ENCODE measurements at regions not wholly inside any gene's neighbourhood (a gene's known extent, or its start where the extent isn't known, plus 50 kb on each side); places are given as distances from the start of the nearest gene placed in this dataset.

DNA sequence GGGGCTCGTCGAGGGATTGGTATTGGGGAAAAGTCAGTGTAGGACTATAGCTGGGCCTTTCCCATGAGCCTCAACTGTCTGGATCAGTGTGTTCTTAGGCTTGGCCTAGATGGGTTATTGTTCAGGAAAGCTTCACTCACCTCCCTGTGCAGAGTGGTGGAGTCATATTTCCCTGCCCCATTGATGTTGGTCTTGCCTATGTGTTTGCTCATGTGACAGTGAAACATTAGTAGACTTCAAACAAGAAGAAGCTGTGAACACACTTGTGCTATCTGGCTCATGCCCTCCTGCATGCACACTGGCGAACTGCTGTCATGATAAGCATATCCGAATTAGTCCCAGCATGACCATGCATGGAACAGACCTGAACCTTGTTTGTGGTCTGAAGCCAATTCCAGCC, 171.1 kb downstream of the DHX35 start:
- DNase-seq, result no peak

DNA sequence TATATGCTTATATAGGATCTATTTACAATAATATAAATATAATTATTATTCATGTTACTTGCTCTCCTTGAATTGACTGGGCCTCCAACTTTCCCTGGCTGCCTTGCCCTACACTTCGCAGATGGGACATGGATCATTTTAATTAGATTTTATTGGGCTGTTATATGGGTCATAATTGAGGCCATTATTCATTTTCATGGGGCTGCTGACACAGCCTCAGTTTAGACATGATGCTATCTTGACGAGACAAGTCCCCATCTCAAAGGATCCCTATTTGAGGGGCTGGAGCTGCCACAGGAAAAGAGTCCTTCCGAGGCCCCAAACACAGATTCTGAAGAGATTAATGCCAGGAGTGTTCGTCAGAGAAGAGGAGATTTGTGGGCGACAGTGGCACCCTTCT, 170.4 kb downstream of the DHX35 start:
- no peak for DNase-seq

DNA sequence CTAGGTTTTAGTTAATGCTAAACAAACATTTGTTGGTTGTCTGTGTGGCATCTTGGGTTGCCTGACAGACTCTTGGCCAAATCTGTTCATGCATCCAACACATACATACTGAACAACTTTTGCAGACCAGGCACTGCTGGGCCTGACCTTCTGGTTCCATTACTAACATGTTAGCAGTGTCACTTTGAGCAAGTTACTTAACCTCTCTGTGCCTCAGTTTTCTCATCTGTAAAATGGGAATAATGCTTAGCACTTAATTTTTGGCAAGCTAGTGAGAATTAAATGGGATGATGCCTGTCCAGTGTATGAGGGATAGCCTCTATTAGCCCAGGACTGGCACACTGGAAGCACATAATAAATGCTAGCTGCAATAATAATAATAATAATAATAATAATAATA, 169.9 kb downstream of the DHX35 start:
- no peak for DNase-seq

DNA sequence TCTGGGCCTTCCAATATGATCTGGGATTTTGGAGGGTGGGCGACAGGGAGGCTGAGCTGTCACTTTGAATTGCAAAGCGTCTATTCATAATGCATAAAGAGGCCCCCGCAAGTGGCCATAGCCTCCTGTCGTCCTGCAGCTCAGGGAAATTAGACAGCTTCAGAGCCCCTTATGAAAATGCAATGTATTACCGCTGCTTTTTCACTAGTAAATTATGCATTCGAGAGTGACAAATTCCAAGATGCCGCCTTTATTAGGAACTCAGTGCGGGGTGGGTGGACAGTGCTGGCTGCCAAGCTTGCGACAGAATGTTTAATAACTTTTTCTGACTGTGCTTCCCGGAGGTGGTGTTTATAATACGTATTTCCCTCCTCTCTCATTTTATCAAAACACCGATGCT, 168.5 kb downstream of the DHX35 start:
- no peak for DNase-seq

DNA sequence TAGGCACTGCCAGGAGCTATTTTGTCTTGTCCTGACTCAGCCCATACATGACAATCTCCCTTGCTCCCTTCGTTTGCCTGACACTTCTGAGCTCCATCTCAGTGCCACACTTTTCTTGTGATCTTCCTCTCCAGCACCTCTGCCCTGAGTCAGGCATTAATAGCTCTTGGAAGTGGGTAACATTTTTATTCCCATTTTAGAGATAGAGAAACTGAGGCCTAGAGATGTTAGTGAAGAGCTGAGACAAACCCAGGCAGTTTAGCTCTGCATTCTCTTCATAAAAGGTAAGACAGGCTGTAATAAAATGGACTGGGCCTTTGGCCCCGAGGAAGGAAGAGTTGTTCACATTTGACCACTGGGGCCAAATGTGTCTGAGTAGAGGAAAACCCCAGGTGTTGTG, 167.4 kb downstream of the DHX35 start:
- DNase-seq, result no peak

DNA sequence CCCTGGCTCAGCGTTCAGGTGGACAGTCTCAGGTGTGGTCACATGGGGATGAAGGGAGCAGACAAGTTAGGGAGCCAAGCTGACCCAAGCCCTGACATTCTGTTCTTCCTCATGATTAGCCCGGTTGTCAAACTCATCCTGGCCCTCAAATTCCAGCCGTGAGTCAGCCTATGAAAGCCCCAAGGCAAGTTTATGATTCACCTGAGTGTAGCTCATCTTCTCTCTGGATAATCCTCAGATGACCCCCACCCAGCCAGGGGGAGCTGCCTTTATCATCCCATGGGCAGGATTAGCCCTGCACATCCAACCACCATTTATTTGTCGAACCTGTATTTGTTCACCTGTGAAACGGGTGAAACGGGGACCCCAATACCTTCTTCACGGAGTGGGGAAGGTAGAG, 161.9 kb downstream of the DHX35 start:
- DNase-seq, result no peak

DNA sequence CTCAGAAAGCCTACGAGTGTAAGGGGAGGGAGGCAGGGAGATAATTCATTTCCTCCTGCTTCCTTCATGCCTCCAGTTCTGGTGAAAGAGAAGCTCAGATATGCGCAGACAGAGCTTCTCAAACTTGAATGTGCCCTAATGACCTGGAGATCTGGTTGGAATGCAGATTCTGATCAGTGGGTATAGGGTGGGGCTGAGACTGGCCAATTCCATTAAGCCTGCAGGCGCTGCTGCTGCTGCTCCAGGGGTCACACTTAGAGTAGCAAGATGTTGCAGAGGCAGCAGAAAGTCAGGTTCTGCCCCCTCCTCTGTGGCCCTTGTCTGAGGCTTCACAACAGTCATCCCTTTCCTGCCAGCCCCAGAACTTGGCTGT, 161.0 kb downstream of the DHX35 start:
- no peak for DNase-seq

DNA sequence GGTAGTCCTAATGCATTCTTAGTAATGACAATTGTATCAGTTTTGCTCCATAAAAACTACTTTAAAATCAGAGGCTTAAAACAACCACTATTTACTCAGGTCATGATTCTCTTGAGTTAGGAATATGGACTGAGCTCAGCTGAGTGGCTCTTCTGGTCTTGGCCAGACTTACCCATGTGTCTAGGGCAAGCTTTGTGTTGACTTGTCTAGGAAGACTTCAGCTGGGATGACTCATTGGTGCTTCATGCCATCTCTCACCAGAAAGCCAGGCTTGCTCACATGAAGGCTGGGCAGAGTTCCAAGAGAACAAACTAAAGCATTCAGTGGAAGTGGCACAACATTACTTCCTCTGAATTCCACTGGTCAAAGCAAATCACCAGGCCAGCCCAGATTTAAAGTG, 155.3 kb downstream of the DHX35 start:
- DNase-seq, result no peak

DNA sequence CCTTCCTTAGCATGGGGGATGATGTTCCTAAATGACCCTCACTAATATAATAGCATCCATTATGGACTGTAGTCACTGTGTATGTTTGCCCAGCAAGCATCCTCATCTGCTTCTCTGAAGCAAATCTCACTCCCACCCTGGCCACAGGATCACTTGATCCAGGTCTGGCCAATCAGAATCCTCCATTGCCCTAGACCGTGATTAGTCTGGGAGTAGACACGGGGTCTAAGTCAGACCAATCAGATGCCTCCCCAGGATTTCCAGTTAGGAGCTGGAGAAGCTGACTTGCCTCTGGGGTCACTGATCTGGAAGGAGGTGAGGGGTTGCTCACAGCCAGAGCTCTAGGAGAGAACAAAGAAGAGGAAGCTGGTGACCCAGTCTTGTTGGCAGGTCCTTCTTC, 153.9 kb downstream of the DHX35 start:
- no peak for DNase-seq

DNA sequence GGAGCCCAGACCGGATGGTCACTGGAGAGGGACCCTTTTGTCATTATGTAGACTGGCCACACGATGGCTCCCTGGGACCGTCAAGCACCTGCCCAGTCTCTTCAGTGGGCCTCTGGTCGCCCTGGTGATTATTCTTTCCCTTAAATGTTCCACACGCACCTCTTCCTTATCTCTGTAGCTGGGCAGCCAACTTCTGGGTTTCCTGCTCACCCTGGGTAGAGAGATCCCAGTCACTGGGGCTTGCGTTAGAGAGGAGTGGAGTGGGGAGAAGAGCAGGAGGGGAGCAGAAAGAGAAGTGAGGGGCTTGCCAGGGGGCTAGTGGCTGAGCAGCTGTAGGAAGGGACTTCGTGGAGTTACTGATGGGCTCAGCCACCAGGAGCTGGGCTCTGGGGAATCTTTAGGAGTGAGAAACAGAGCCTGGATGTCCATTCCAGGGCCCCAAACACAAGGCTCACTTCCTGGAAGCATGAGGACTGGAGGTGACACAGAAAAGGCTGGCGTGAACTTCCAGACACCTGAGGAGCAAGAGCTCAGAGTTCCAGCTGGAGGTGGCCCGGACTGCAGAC, 150.1 kb downstream of the DHX35 start:
- DNase-seq, result no peak

DNA sequence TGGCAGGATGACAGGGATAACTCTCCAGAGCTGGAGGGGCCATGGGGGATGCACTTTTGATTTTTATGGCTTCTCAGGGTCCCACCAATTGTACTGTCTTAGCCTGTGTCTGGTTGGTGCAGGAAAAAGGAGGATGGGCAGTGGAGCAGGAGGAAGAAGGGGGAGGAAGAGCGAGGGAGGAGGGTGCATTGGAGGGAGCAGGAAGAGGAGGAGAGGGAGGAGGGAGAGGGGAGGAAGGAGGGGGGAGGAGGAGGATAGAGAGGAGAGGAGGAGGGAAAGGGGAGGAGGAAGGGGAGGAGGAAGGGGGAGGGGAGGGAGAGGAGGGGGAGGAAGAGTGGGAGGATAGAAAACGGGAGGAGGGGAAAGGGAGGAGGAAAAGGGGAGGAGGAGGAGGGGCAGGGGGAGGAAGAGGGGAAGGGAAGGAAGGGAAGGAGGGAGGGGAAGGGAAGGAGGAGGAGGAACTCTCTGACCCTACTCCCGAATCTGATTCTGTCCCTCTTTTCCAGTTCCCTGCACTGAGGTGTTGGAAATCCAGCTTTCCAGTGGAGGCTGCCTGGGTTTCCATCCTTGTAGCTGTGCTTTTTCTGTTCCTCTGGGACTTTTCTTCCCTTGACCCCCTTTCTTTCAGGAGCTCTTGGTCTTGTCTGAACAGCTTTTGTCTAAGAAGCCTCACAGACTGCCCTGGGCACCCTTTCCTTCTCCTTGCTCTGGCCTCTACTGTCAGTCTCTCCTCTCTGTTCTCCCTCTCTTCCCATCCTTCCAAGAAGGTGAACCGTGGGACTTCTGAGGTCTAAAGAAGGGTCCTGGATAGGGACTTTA, 149.4 kb downstream of the DHX35 start:
- DNase-seq, result no peak

DNA sequence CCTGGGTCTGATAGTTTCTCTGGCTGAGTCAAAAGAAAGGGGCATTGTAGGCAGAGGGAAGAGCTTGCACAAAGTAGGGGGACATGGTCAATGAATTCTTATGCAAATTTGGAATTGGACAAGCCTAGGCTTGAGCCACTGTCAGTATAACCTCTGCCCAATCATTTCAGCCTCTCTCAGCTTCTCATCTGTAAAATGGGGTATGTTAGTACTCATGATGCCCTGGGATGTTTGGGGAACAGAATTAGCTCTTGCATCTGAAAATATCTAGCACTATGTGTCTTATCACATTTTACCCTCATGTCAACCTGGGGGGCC, 148.6 kb downstream of the DHX35 start:
- no peak for DNase-seq

DNA sequence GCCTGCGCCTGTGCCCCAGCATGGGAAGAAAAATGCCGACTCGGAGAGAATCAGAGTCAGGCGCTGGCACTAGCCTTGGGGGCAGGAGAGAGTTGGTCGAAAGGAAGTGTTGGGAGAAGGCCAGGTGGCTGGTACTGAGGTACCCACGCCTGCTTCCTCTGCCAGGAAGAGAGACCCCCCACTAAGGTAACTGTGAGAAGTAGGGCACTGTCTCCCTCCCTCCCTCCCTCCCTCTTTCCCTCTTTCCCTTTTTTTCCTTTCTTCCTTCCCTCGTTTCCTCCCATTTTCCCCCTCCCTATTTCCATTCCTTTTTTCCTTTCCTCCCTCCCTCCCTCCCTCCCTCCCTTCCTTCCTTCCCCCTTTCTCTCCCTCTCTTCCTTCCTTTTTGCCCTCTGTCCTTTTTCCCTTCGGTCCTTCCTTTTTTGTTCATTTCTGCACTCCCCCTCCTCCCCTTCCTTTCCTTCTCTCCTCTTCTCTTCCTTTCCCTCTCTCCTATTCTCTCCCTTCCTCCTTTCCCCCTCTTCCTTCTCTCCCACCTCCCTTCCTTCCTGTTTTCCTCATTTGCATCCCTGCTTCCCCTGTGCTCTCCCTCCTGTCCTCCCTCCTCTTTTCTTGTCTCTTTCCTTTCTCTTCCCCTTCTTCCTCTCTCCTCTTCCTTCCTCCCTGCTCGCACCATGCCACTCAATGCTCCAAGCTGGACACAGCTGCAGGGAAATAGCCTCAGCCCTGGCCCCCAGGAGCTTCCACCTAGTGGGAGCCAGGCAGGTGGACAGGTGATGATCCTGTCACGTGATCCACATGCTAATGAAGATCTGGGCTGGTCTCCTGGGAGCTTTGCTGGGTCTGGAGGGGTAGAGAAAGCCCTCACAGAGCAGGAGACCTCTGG, 148.0 kb downstream of the DHX35 start:
- DNase-seq, result no peak

DNA sequence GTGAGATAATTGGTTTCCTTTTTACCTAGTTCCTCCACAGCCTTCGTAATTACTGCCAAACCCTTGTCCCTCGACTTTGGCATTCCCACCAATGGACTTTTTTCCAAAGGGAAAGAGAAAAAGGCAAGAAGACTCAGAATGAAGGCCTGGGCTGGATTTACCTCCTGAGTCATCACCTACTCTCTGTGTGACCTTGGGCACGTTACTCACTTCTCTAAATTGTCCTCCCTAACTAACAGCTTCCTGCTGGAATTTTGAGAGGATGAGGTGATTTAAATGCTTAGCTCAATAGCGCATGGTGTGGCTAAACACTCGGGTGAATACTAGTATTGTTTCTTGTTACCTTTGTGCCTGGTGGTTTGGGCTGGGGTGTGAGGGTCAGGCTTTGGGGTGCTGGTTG, 146.6 kb downstream of the DHX35 start:
- DNase-seq, result no peak

DNA sequence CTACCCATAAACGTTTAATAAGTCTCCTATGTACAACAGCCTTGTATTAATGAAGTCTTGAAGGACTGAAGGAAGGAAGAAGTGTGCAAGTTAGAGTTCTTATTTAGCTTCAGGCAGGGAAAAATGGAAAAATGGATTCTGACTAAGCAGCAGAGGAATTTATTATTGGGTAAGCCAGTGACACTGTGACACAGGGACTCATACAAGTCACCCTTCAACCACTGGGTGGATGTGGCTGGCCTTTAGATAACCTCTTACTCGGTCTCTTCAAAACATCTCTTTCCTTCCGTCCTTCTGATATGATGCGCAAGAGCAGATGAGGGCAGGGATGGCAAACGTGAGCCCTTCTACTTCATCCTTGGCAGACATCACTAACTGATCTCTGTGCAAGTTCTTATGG, 145.6 kb downstream of the DHX35 start:
- no peak for DNase-seq

DNA sequence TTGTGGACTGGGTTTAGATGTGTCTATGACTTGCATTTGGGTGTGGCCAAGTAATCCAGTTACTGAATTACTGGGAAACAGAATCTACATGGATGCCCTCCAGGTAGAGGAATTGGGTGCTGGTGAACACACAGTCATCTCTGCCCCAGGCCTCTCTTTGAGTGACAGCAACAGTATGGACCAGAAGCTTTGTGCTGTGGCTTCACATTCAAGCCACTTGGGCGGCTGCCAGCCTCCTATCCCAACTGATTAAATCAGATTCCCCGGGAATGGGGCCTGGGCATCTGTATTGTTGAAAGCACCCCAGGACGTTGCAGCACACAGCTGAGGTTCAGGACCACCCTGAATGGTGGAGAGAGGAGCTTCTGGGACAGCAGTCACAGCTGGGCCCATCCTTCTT, 144.6 kb downstream of the DHX35 start:
- no peak for DNase-seq

DNA sequence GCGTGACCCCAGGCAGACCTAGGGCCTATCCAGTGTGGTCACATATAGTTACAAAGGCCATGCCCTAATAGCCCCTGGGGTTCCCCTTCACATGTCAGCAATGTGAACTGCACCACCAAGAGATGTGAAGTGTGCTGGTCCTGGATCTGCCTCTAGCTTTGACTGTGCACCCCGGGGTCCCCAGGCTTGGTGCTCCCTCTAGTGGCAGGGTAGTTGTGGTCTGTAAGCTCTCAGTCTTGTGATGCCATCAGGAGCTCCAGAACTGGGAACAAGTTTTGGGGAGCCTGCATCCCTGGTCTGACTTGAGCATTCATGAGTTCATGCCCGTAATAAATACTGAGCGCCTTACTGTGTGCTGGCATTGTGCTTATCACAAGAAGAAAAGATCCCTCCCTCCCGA, 143.4 kb downstream of the DHX35 start:
- DNase-seq, result no peak

DNA sequence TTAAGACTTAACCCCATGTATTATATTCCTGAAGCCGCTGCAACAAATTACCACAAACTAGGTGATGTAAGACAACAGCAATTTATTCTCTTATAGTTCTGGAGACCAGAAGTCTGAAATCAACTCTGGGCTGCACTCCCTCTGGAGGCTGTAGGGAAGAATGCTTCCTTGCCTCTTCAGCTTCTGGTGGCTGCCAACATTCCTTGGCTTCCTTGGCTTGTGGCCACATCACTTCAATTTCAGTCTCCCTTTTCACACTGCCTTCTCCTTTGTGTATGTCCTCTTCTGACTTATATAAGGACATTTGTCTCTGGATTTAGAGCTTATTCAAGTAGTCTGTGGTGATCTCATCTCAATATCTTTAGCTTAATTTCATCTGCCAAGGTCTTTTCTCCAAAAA, 141.6 kb downstream of the DHX35 start:
- DNase-seq, result no peak

DNA sequence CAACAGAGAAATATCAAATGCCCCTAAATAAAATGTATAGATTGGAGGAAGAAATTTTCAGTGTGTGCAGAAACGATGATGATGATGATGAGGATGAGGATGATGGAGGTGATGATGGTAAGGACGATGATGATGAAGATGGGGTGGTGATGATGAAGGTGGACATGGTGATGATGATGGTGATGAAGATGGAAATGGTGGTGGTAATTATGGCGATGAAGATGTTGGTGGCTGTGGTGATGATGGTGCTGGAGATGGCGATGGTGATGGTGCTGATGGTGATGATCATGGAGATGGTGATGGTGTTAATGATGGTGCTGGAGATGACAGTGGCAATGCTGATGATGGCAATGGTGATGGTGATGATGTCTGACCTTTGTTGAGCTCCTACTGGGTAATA, 141.2 kb downstream of the DHX35 start:
- no peak for DNase-seq

DNA sequence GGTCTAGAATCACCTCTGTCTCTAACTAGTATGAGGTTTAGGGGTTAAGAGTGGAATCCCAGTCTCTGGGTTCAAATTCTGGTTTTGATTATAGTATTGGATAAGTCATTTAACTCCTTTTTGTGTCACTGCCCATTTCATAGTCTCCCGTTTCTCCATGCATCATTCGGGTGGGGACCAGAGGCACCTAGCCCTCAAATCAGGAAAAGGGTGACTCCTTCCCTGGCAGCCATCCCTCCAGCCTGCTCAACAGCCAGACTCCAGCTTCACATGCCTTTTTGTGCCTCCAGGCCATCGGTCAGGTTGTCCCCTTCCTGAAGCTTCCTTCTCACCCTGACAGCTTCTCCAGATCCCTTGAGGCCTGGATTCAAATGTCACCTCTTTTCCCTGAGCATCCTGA, 139.8 kb downstream of the DHX35 start:
- no peak for DNase-seq

DNA sequence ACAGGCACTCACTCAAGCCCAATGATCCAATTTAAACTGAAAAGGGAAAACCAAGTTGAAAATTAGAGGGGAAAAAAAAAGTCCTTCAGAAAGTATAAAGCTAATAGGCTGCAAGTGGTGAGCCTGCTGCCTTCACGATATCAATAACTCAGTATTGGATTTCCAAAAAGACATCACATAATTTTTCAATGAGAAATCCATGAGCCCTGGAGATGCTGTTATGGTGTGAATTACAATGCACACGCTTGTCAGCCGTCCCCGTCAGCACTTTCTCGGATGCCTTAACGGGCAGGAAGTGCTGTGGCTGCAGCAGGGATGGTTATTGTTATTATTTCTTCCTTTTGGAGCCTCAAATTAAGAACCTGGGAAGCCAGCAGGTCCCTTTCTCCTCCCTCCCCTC, 138.5 kb downstream of the DHX35 start:
- no peak for DNase-seq

DNA sequence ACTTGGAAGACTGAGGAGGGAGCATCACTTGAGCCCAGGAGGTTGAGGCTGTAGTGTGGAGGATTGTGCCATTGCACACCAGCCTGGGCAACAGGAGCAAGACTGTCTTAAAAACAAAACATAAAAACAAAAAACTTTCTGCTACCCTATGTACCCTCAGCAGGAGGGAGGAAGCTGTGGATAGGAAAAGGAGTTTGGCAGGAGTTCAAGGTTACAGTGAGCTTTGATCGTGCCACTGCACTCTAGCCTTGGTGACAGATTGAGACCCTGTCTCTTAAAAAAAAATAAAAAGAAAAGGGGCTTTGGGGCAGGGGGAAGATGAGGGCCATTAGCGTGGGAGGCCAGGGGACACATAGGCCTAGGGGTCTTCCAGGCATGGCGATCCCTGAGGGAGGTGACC, 135.7 kb downstream of the DHX35 start:
- DNase-seq, result no peak

DNA sequence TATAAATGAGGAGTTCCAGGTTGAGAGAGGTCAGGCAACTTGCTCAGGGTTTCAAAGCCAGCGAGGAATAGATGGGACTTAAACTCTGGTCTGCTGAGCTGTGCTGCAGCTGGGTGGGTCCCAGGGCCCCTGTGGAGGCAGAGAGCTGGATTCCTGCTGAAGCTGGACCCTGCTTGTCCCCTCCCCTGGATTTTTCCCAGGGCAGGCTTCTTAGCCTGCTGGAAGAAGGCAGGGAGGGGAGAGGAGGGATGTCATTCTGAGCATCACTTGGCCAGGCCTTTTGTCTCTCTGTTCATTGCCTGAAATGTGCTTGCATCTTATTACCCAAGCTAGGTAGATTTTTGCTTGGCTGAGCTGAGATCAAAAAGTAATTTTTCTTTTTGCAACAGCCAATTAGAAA, 133.7 kb downstream of the DHX35 start:
- DNase-seq, result no peak

DNA sequence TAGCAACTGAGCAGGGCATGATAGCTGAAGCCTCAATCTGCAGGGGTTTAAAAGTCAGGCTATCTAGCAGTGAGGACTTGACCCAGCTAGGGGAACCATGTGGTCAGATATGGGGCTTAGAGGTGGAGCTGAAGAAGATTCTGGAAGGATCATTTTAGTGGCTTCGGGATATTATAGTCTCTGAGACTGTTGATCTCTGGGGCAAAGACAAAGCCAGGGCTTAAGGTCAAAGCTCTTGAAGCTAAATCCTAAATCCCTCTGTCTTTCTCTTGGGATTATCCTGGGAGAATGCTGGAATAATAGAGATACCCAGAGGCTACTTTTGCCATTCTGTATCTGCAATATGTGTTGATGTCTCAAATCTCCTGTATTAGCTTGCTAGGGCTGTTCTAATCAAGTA, 132.2 kb downstream of the DHX35 start:
- no peak for DNase-seq

All from occipital lobe (tissue), 1 donor.